RWPE2 (cell line): ENCODE measurements at regions not wholly inside any gene's neighbourhood (a gene's known extent, or its start where the extent isn't known, plus 50 kb on each side); places are given as distances from the start of the nearest gene placed in this dataset.

Experiments
- ATAC-seq: fragments of 200-7000 bp; cut with Tn5 transposase; 3 replicates; pipeline ENCODE4 v1.9.1; 2021; ENCODE audit warnings: low read depth
- DNase-seq: peaks from one replicate; pipeline ENCODE4 v3.0.0-alpha.2; 2020; ENCODE audit warnings: low spot score
- H3K27ac ChIP-seq: fragments of 450-650 bp; 2 replicates; pipeline ENCODE4 v1.5.1; 2017; ENCODE audit warnings: mild to moderate bottlenecking; ENCODE audit not compliant: poor library complexity, severe bottlenecking
- H3K27me3 ChIP-seq: fragments of 250-450 bp; sonication (Bioruptor Pico); 2 replicates; pipeline ENCODE4 v1.5.1; 2021; ENCODE audit warnings: mild to moderate bottlenecking, moderate library complexity; ENCODE audit not compliant: insufficient read depth, poor library complexity, severe bottlenecking
- H3K36me3 ChIP-seq: fragments of 250-450 bp; sonication (Bioruptor Pico); 2 replicates; pipeline ENCODE4 v1.5.1; 2020; ENCODE audit warnings: low read depth, mild to moderate bottlenecking, moderate library complexity
- H3K4me1 ChIP-seq: fragments of 250-450 bp; sonication (Bioruptor Pico); 2 replicates; pipeline ENCODE4 v1.5.1; 2021; ENCODE audit warnings: mild to moderate bottlenecking, moderate library complexity; ENCODE audit not compliant: insufficient read depth, poor library complexity, severe bottlenecking
- H3K4me3 ChIP-seq: fragments of 250-450 bp; sonication (Bioruptor Pico); 2 replicates; pipeline ENCODE4 v1.5.1; 2021; ENCODE audit warnings: mild to moderate bottlenecking, moderate library complexity; ENCODE audit not compliant: severe bottlenecking
- H3K9me3 ChIP-seq: fragments of 250-450 bp; sonication (Bioruptor Pico); 2 replicates; pipeline ENCODE4 v1.5.1; 2021; ENCODE audit warnings: mild to moderate bottlenecking, moderate library complexity; ENCODE audit not compliant: severe bottlenecking
- CTCF ChIP-seq: fragments of 450-650 bp; IDR thresholded peaks from one replicate; pipeline ENCODE4 v1.5.1; 2017; ENCODE audit warnings: mild to moderate bottlenecking, moderate library complexity; ENCODE audit not compliant: poor library complexity, severe bottlenecking

DNA sequence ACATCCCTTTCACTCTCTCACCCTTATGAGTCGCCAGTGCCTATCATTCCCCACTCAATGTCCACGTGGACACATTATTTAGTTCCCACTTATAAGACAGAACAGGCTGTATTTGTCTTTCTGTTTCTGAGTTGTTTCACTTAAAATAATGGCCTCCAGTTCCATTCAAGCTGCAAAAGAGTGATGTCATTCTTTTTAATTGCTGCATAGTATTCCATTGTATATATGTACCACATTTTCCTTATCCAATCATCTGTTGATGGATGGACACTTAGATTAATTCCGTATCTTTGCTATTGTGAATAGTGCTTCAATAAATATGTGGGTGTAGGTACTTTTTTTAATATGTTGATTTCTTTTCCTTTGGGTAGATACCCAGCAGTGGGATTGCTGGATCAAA is 79.1 kb downstream of the ZNF365 start:
- no peak overlapping the region for H3K27ac ChIP-seq
- H3K27me3 ChIP-seq: no peaks in the 10 kb centered on the region
- peaks cover 15% of the 10 kb centered on the region for H3K4me1 ChIP-seq
- DNase-seq (no peak), ATAC-seq (no peak)
- H3K36me3 ChIP-seq: no peaks in the 10 kb centered on the region
- no peaks in the 10 kb centered on the region for H3K9me3 ChIP-seq
- no peak for TF ChIP-seq CTCF
- no peak overlapping the region for H3K4me3 ChIP-seq

DNA sequence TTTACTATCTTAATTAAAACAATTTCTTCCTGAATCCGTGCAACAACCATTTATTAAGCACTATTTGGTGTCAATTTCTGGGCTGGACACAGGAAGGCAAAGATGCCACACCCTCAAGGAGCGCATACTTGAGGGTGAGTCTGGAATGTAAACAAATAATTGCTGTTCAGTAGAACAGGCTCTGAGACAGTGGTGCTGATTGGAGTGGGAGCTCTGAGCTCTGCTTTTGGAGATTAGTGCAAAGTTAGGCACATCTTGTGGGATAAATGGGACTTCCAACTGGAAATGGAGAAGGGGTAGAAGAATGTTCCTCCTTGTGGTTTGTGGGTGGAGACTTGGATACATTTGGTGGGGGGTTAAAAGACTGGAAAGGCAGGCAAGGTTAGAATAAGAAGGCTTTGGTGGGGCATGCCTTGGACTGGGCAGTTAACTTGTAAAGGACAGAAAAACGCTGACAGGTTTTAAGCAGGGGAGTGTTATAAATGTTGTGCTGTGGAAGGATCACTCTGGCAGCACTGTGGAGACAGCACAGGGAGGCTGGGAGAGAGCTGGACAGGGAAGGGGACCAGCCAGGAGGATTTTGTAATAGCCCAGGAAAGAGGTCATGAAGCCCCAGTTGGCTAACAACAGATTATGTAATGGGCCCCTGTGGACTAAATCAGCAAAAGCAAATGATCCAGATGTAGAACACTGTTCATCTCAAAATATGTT is 80.7 kb downstream of the ZNF365 start:
- H3K27me3 ChIP-seq: no peaks in the 10 kb centered on the region
- DNase-seq (no peak), ATAC-seq (peak; percentile 100)
- no peak for TF ChIP-seq CTCF
- no peaks in the 10 kb centered on the region for H3K36me3 ChIP-seq
- no peaks in the 10 kb centered on the region for H3K9me3 ChIP-seq
- H3K4me3 ChIP-seq: no peak overlapping the region
- peaks cover 15% of the 10 kb centered on the region for H3K4me1 ChIP-seq
- H3K27ac ChIP-seq: peak overlapping the region; percentile 57

DNA sequence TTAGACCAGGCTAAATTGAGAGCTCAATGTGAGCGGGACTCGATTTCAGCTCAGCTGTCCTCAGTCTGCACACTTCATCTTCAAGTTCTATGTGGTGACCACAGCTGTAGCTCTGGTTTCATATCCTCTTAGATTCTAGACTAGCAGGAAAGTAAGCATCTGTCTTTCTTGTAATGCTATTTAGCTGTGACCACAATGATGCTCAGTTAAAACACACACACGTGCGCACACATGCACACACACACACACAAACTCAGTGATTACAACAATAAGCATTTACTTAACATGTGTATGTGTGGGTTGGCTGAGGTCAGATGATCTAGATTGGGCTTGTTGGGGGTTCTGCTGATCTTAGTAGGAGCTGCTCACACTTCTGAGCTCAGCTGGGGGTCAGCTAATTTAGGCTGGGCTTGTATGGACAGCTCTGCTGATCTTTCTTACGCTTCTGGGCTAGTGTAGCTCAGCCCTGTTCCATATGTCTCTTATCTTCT is 82.5 kb downstream of the ZNF365 start:
- H3K4me1 ChIP-seq: peaks cover 15% of the 10 kb centered on the region
- H3K36me3 ChIP-seq: no peaks in the 10 kb centered on the region
- no peak for DNase-seq
- TF ChIP-seq CTCF: no peak
- ATAC-seq: no peak
- no peaks in the 10 kb centered on the region for H3K9me3 ChIP-seq
- H3K4me3 ChIP-seq: no peak overlapping the region
- H3K27ac ChIP-seq: no peak overlapping the region
- H3K27me3 ChIP-seq: no peaks in the 10 kb centered on the region

DNA sequence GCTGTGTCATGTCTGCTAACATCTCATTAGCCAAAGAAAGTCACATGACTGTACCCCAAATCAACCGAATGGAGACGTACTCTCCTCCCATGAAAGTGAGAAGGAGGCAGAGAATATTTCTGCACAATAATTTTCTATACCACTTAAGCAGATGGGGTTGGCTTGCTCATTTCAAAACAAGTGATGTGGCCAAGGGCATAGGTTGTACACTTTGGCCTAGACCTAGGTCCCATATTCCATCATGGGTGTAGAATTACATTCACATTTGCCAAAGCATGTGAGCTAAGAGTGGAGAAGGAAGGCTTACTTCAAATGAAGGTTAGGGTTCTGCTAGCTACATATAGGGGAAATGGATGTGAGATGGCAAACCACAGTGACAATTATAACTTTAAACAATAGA is 83.0 kb downstream of the ZNF365 start:
- no peak for TF ChIP-seq CTCF
- H3K27me3 ChIP-seq: no peaks in the 10 kb centered on the region
- no peaks in the 10 kb centered on the region for H3K9me3 ChIP-seq
- no peak for ATAC-seq
- no peaks in the 10 kb centered on the region for H3K36me3 ChIP-seq
- DNase-seq: no peak
- peaks cover 15% of the 10 kb centered on the region for H3K4me1 ChIP-seq
- no peak overlapping the region for H3K27ac ChIP-seq
- H3K4me3 ChIP-seq: no peak overlapping the region

GRCh38 chr10:62457598-62457997 is 83.4 kb downstream of the ZNF365 start:
- no peak for DNase-seq
- peaks cover 15% of the 10 kb centered on the region for H3K4me1 ChIP-seq
- no peaks in the 10 kb centered on the region for H3K27me3 ChIP-seq
- H3K4me3 ChIP-seq: no peak overlapping the region
- H3K27ac ChIP-seq: no peak overlapping the region
- no peak for ATAC-seq
- H3K9me3 ChIP-seq: no peaks in the 10 kb centered on the region
- H3K36me3 ChIP-seq: no peaks in the 10 kb centered on the region
- no peak for TF ChIP-seq CTCF
